Endothelial cell of umbilical vein (primary cell): ENCODE measurements at regions not wholly inside any gene's neighbourhood (a gene's known extent, or its start where the extent isn't known, plus 50 kb on each side); places are given as distances from the start of the nearest gene placed in this dataset.

ENCODE experiments used
- BruUV-seq: library from RNA; stranded (reverse); fragments of 400-500 nt; replicated peaks from 2 replicates; lab custom pipeline; 2021; lab: Mats Ljungman, UMichigan
- CTCF ChIA-PET: fragments of 300-600, 350-600 bp; sonication (Branson Sonifier 250); formaldehyde crosslinking; loops from one replicate; lab custom pipeline; 2021; ENCODE audit warnings: antibody characterized with exemption, inconsistent platforms; lab: Charles Lee
- POLR2A ChIA-PET: fragments of 300-600, 350-600 bp; sonication (Branson Sonifier 250); formaldehyde crosslinking; loops from one replicate; lab custom pipeline; 2021; ENCODE audit warnings: antibody characterized with exemption, inconsistent platforms; lab: Charles Lee
- DNase-seq: peaks from one replicate; pipeline ENCODE4 v3.0.0-alpha.2; 2011; ENCODE audit warnings: low read depth, low spot score
- FAIRE-seq: peaks from 2 replicates; lab custom pipeline; 2011; peaks lifted over from hg19 to GRCh38; lab: Jason Lieb, UNC
- H2AFZ ChIP-seq: 2 replicates; pipeline ENCODE4 v1.6.0; 2012; ENCODE audit warnings: low read depth, low read length, control low read depth, inconsistent platforms
- H3K27ac ChIP-seq: 2 replicates; pipeline ENCODE4 v1.5.1; 2011; ENCODE audit warnings: low read depth, mild to moderate bottlenecking, control low read depth, low read length, moderate library complexity; ENCODE audit not compliant: insufficient read depth
- H3K27me3 ChIP-seq, 2 experiments: 2 replicates each; pipeline versions ENCODE4 v1.6.0 to v1.6.1; 2011; ENCODE audit warnings: low read length in 2 of 2, mixed read lengths in 1 of 2; ENCODE audit not compliant: control insufficient read depth in 2 of 2, insufficient read depth in 2 of 2
- H3K36me3 ChIP-seq, 2 experiments: 2 replicates in 1 of 2; 3 replicates in 1 of 2; pipeline ENCODE4 v1.5.1; 2011; ENCODE audit warnings: low read length in 2 of 2, mild to moderate bottlenecking in 1 of 2, moderate library complexity in 1 of 2; ENCODE audit not compliant: control insufficient read depth in 2 of 2, insufficient read depth in 2 of 2; ENCODE audit errors: extremely low read depth in 1 of 2
- H3K4me1 ChIP-seq: 3 replicates; pipeline ENCODE4 v1.5.1; 2011; ENCODE audit warnings: mild to moderate bottlenecking, low read length; ENCODE audit not compliant: control insufficient read depth, insufficient read depth; ENCODE audit errors: extremely low read depth
- H3K4me2 ChIP-seq: 2 replicates; pipeline ENCODE4 v1.6.1; 2011; ENCODE audit warnings: low read length, control low read depth, mixed read lengths; ENCODE audit not compliant: insufficient read depth
- H3K4me3 ChIP-seq, 3 experiments: fragments of 200-600 bp in 1 of 3; sonication (generic), shearing (Covaris generic) in 1 of 3; replicated peaks in 1 of 3; 2 replicates each; pipeline ENCODE4 v1.5.1; 2011 to 2016; ENCODE audit warnings: control low read depth in 3 of 3, low read length in 3 of 3, mild to moderate bottlenecking in 2 of 3, inconsistent platforms in 1 of 3, low read depth in 1 of 3, moderate library complexity in 1 of 3; ENCODE audit not compliant: insufficient read depth in 1 of 3
- H3K79me2 ChIP-seq: 2 replicates; pipeline ENCODE4 v1.6.0; 2012; ENCODE audit warnings: low read length, inconsistent platforms; ENCODE audit not compliant: control insufficient read depth, insufficient read depth
- H3K9ac ChIP-seq: replicated peaks from 2 replicates; pipeline ENCODE3; 2011; ENCODE audit warnings: low read length, control low read depth; ENCODE audit not compliant: insufficient read depth; ENCODE audit errors: extremely low read depth
- H3K9me1 ChIP-seq: replicated peaks from 3 replicates; pipeline ENCODE4 v1.6.0; 2011; ENCODE audit warnings: mild to moderate bottlenecking, low read length; ENCODE audit not compliant: control insufficient read depth, insufficient read depth; ENCODE audit errors: extremely low read depth
- H3K9me3 ChIP-seq: replicated peaks from 2 replicates; pipeline ENCODE4 v1.5.1; 2012; ENCODE audit warnings: low read length, inconsistent platforms; ENCODE audit not compliant: control insufficient read depth, insufficient read depth
- H4K20me1 ChIP-seq: replicated peaks from 2 replicates; pipeline ENCODE3; 2011; ENCODE audit warnings: mild to moderate bottlenecking, low read length; ENCODE audit not compliant: control insufficient read depth, insufficient read depth; ENCODE audit errors: extremely low read depth
- FOS ChIP-seq: IDR thresholded peaks from 2 replicates; pipeline ENCODE4 v1.6.1; 2011; ENCODE audit warnings: mild to moderate bottlenecking, low read length, moderate library complexity, borderline replicate concordance; ENCODE audit not compliant: insufficient read depth
- GATA2 ChIP-seq: IDR thresholded peaks from 2 replicates; pipeline ENCODE4 v1.7.0; 2011; ENCODE audit warnings: low read depth, mild to moderate bottlenecking, moderate library complexity, mixed read lengths, low read length; ENCODE audit not compliant: insufficient read length, insufficient read depth
- JUN ChIP-seq: IDR thresholded peaks from 2 replicates; pipeline ENCODE4 v1.6.1; 2011; ENCODE audit warnings: borderline replicate concordance, low read depth; ENCODE audit not compliant: insufficient read length, insufficient read depth
- MAX ChIP-seq: IDR thresholded peaks from 2 replicates; pipeline ENCODE4 v1.6.1; 2011; ENCODE audit not compliant: insufficient read depth, insufficient read length
- MYC ChIP-seq: IDR thresholded peaks from one replicate; pipeline ENCODE4 v1.6.1; 2011; ENCODE audit warnings: mild to moderate bottlenecking, low read depth, low read length
- POLR2A ChIP-seq: IDR thresholded peaks from 2 replicates; pipeline ENCODE4 v1.6.1; 2012; ENCODE audit warnings: low read depth, mild to moderate bottlenecking, control low read depth, low read length
- POLR2AphosphoS5 ChIP-seq: IDR thresholded peaks from 2 replicates; pipeline ENCODE4 v1.6.1; 2012; ENCODE audit warnings: low read depth, mild to moderate bottlenecking, control low read depth, low read length, moderate library complexity; ENCODE audit not compliant: insufficient read depth
- dilution Hi-C: fragments of 300-500 bp; cut with MboI; formaldehyde crosslinking; loops from one replicate; pipeline ENCODE4 v1.15.0; 2019; ENCODE audit warnings: low sequenced_read_pairs; ENCODE audit not compliant: extremely low pct_ligation_motif_present
- intact Hi-C: fragments of 100-400 bp; cut with micrococcal nuclease; formaldehyde crosslinking; loops from one replicate; pipeline ENCODE4 v1.10.0; 2022
- TF ChIP-seq, protein P1 (sequence below), 2 donors: IDR thresholded peaks; 1 replicate in 1 of 2; 2 replicates in 1 of 2; pipeline ENCODE4 v1.5.1; 2011; ENCODE audit warnings: low read length in 2 of 2, mild to moderate bottlenecking in 2 of 2, moderate library complexity in 2 of 2, control low read depth in 1 of 2, inconsistent platforms in 1 of 2, low read depth in 1 of 2; ENCODE audit not compliant: insufficient read depth in 1 of 2; ENCODE audit errors: extremely low read depth in 1 of 2

DNA sequence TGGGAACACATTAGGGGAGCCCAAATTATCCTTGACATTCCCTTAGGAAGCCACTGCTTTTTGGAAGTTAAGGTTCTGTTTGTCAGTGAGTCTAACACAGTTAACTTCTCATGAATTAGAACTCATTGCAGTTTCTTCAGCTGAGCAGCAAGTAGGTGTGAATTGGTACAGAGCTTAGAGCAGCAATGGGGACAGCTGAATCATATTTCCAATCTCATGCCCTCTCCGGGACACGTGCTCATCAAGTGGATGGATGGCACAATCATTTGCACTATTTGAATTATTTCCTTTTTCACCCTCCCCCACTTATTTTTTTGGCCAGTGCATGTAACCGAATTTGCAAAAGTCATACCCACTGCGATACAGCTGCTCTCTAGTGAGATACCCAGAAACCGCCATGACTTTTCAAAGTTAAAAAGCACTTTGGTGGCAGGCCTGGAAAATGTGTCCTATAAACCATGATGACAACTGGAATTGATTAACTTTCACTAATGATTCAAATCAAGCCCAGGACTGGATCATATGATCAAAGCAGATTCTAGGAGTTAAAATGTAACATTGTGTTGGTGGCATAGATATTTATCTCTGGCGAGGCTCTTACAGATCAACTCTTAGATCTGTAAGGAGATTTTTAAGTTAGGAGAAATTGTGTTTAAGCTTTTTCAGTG, 76.4 kb downstream of the EBLN2 start:
- CTCF ChIA-PET, result no interaction called here
- Histone ChIP-seq H3K36me3 (no peaks in the 10 kb centered on the region), H3K27ac (no peak overlapping the region), H3K4me2 (no peak overlapping the region), H2AFZ (no peak overlapping the region), H3K9me1 (no peaks in the 10 kb centered on the region), H3K9ac (no peak overlapping the region), H3K27me3 (no peaks in the 10 kb centered on the region), H3K9me3 (no peaks in the 10 kb centered on the region), H3K4me1 (no peaks in the 10 kb centered on the region), H3K79me2 (no peaks in the 10 kb centered on the region), H3K4me3 (no peak overlapping the region), H4K20me1 (no peaks in the 10 kb centered on the region)
- no TSS peak for BruUV-seq
- TF ChIP-seq, protein P1, sequence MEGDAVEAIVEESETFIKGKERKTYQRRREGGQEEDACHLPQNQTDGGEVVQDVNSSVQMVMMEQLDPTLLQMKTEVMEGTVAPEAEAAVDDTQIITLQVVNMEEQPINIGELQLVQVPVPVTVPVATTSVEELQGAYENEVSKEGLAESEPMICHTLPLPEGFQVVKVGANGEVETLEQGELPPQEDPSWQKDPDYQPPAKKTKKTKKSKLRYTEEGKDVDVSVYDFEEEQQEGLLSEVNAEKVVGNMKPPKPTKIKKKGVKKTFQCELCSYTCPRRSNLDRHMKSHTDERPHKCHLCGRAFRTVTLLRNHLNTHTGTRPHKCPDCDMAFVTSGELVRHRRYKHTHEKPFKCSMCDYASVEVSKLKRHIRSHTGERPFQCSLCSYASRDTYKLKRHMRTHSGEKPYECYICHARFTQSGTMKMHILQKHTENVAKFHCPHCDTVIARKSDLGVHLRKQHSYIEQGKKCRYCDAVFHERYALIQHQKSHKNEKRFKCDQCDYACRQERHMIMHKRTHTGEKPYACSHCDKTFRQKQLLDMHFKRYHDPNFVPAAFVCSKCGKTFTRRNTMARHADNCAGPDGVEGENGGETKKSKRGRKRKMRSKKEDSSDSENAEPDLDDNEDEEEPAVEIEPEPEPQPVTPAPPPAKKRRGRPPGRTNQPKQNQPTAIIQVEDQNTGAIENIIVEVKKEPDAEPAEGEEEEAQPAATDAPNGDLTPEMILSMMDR (IDR thresholded peaks at IDR 0.05; ENCODE audit: extremely low read depth in 1 of 2, insufficient read depth in 1 of 2, low read depth in 1 of 2, low read length in 2 of 2), result no peak
- POLR2A ChIA-PET, result no interaction called here
- no peak for FAIRE-seq
- no peak for DNase-seq
- intact Hi-C loops (no loop called here), dilution Hi-C loops (no loop called here)

GRCh38 chr3:73140772-73141442, 79.4 kb downstream of the EBLN2 start:
- H3K36me3 ChIP-seq, result no peaks in the 10 kb centered on the region
- H3K27ac ChIP-seq, result no peak overlapping the region
- H3K79me2 ChIP-seq, result no peaks in the 10 kb centered on the region
- H3K4me1 ChIP-seq, result no peaks in the 10 kb centered on the region
- intact Hi-C loops (no loop called here), dilution Hi-C loops (no loop called here)
- BruUV-seq, result no TSS peak
- no peak overlapping the region for H3K9ac ChIP-seq
- FAIRE-seq, result no peak
- no peaks in the 10 kb centered on the region for H4K20me1 ChIP-seq
- H3K9me1 ChIP-seq, result no peaks in the 10 kb centered on the region
- H3K27me3 ChIP-seq, result no peaks in the 10 kb centered on the region
- TF ChIP-seq, protein P1 (IDR thresholded peaks at IDR 0.05; ENCODE audit: extremely low read depth in 1 of 2, insufficient read depth in 1 of 2, low read depth in 1 of 2, low read length in 2 of 2), result no peak
- TF ChIP-seq MAX, result no peak
- TF ChIP-seq FOS, result no peak
- TF ChIP-seq POLR2AphosphoS5, result no peak
- no peak for TF ChIP-seq POLR2A
- no peak for TF ChIP-seq GATA2
- TF ChIP-seq JUN, result no peak
- TF ChIP-seq MYC, result no peak
- ChIA-PET POLR2A (no interaction called here), CTCF (no interaction called here)
- no peak overlapping the region for H3K4me2 ChIP-seq
- no peaks in the 10 kb centered on the region for H3K9me3 ChIP-seq
- no peak overlapping the region for H2AFZ ChIP-seq
- no peak for DNase-seq
- H3K4me3 ChIP-seq, result no peak overlapping the region
